DOHH2 (cell line): ENCODE measurements at regions not wholly inside any gene's neighbourhood (a gene's known extent, or its start where the extent isn't known, plus 50 kb on each side); places are given as distances from the start of the nearest gene placed in this dataset.

Source experiments
- H3F3A ChIP-seq: fragments of 200-600 bp; sonication (generic), shearing (Covaris generic); 2 replicates; pipeline ENCODE4 v1.6.0; 2016; ENCODE audit warnings: antibody characterized with exemption, mild to moderate bottlenecking; ENCODE audit not compliant: control insufficient read depth, insufficient read depth
- H3K27ac ChIP-seq: fragments of 200-600 bp; sonication (generic); 2 replicates; pipeline ENCODE4 v1.5.1; 2014; ENCODE audit warnings: low read depth, mild to moderate bottlenecking, low read length, moderate library complexity
- H3K27me3 ChIP-seq: fragments of 200-600 bp; sonication (generic); 2 replicates; pipeline ENCODE4 v1.6.1; 2014; ENCODE audit warnings: mild to moderate bottlenecking, low read length, mixed read lengths; ENCODE audit not compliant: control insufficient read depth
- H3K36me3 ChIP-seq: fragments of 200-600 bp; sonication (generic); 2 replicates; pipeline ENCODE4 v1.6.1; 2014; ENCODE audit warnings: mild to moderate bottlenecking, low read length, moderate library complexity, mixed read lengths; ENCODE audit not compliant: control insufficient read depth
- H3K4me1 ChIP-seq: fragments of 200-600 bp; sonication (generic); 2 replicates; pipeline ENCODE4 v1.6.1; 2014; ENCODE audit warnings: mild to moderate bottlenecking, low read length, mixed read lengths; ENCODE audit not compliant: control insufficient read depth
- H3K4me2 ChIP-seq: fragments of 200-600 bp; sonication (generic); 2 replicates; pipeline ENCODE4 v1.6.0; 2014; ENCODE audit warnings: mild to moderate bottlenecking, low read length, moderate library complexity
- H3K4me3 ChIP-seq: fragments of 200-600 bp; sonication (generic); 2 replicates; pipeline ENCODE4 v1.5.1; 2014; ENCODE audit warnings: mild to moderate bottlenecking, low read length, mixed read lengths
- H3K79me2 ChIP-seq: fragments of 200-600 bp; sonication (generic); 2 replicates; pipeline ENCODE4 v1.6.1; 2014; ENCODE audit warnings: mild to moderate bottlenecking, low read length, mixed read lengths; ENCODE audit not compliant: control insufficient read depth
- H3K9me2 ChIP-seq: fragments of 200-600 bp; sonication (generic); replicated peaks from 2 replicates; pipeline ENCODE4 v1.6.1; 2014; ENCODE audit warnings: mild to moderate bottlenecking, low read length, mixed read lengths; ENCODE audit not compliant: control insufficient read depth
- H3K9me3 ChIP-seq: fragments of 200-600 bp; sonication (generic); 2 replicates; pipeline ENCODE4 v1.6.1; 2014; ENCODE audit warnings: antibody characterized with exemption, low read length, mixed read lengths; ENCODE audit not compliant: control insufficient read depth, insufficient read depth
- H4K20me1 ChIP-seq: fragments of 200-600 bp; sonication (generic); 2 replicates; pipeline ENCODE4 v1.6.0; 2014; ENCODE audit warnings: low read depth, mild to moderate bottlenecking, antibody characterized with exemption, low read length, moderate library complexity; ENCODE audit not compliant: control insufficient read depth, insufficient read depth
- CTCF ChIP-seq: fragments of 200-600 bp; sonication (generic); IDR thresholded peaks from one replicate; pipeline ENCODE4 v1.5.1; 2014; ENCODE audit warnings: antibody characterized with exemption, mild to moderate bottlenecking, low read depth, low read length; ENCODE audit not compliant: poor library complexity, severe bottlenecking
- EZH2phosphoT487 ChIP-seq: fragments of 200-600 bp; sonication (generic); IDR thresholded peaks from 2 replicates; pipeline ENCODE4 v1.6.1; 2017; ENCODE audit warnings: borderline replicate concordance, mild to moderate bottlenecking, antibody characterized with exemption, low read length, moderate library complexity, mixed read lengths

DNA sequence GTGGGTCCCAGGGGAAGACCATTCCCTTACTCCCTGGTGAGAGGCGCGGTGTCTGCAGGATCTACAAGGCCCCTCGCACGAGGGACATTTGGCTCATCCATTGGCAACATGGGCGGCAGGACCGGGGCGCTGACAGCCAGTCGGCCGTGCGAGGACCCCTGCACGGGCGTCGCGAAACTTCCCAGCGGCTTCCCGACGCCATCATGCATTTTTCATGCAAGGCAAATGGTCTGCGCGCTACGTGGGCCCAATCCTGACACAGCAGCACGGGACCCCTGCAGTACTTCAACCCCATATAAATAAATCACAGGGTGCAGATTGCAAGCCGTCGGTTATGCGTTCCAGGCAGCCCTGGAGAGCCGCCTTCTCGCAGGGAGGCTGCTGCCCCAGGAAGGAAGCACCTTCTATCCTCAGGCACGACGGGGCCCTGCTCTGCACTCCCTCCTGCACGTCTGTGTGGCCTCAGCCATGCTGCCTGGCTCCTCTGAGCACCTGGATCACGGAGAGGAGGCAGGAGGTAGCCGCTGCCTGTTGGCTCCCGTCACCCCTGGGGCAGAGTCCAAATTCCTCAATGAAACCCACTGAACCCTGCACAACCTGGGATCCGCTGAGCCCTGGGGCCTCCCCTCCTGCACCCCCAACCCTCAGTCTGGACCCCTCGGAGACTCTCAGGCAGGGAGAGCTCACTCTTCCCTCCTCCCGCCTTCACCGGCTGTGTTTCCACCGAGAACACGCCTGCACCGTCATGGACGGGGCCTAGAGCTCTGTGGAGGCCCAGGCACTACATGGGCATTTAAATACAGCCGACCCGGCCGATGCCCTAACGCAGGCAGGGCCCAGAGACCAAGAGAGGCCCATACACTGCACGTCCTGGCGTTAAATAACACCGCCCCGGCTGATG is 90.5 kb downstream of the PDGFA start:
- H3K27ac ChIP-seq, result no peak overlapping the region
- no peaks in the 10 kb centered on the region for H3K79me2 ChIP-seq
- H3K27me3 ChIP-seq, result no peaks in the 10 kb centered on the region
- no peaks in the 10 kb centered on the region for H3K36me3 ChIP-seq
- H3K4me3 ChIP-seq, result no peak overlapping the region
- H3F3A ChIP-seq, result no peaks in the 10 kb centered on the region
- H3K4me2 ChIP-seq, result no peak overlapping the region
- no peak for TF ChIP-seq CTCF
- no peak for TF ChIP-seq EZH2phosphoT487
- H3K4me1 ChIP-seq, result no peaks in the 10 kb centered on the region
- no peaks in the 10 kb centered on the region for H4K20me1 ChIP-seq
- peaks cover 73% of the 10 kb centered on the region for H3K9me3 ChIP-seq
- no peaks in the 10 kb centered on the region for H3K9me2 ChIP-seq

- Histone ChIP-seq H3K27me3 (no peaks in the 10 kb centered on the region), H3K9me3 (peaks cover 70% of the 10 kb centered on the region), H3K79me2 (no peaks in the 10 kb centered on the region), H3K4me1 (no peaks in the 10 kb centered on the region), H3K9me2 (no peaks in the 10 kb centered on the region), H4K20me1 (no peaks in the 10 kb centered on the region), H3K27ac (no peak overlapping the region), H3F3A (no peaks in the 10 kb centered on the region), H3K4me3 (no peak overlapping the region), H3K4me2 (no peak overlapping the region), H3K36me3 (no peaks in the 10 kb centered on the region)
- no peak for TF ChIP-seq CTCF
- TF ChIP-seq EZH2phosphoT487, result no peak
These were observed 89.8 kb downstream of the PDGFA start for GRCh38 chr7:429828-430180.

DNA sequence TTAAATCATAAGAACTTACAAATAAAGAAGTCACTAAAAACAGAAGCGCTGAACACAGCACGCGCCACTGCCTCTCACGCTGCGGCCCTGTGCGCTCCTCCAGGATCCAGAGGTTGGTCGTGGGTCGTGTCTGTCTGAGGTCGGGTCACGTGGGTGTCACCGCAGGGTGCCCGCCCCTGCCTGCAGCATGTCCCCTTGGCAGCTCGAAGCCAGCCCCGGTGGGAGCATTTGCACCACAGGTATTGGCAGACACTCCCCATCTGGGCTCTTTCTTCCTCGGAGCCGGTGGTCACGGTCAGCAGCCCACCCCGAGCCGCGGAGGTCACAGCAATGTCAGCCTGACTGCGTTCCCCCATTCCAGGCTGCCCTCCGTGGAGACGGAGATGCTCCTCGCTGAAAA is 88.6 kb downstream of the PDGFA start:
- H3K36me3 ChIP-seq, result no peaks in the 10 kb centered on the region
- peaks cover 67% of the 10 kb centered on the region for H3K9me3 ChIP-seq
- H3K27me3 ChIP-seq, result no peaks in the 10 kb centered on the region
- no peaks in the 10 kb centered on the region for H3K9me2 ChIP-seq
- no peaks in the 10 kb centered on the region for H3K79me2 ChIP-seq
- no peak overlapping the region for H3K27ac ChIP-seq
- H4K20me1 ChIP-seq, result no peaks in the 10 kb centered on the region
- no peaks in the 10 kb centered on the region for H3K4me1 ChIP-seq
- H3K4me2 ChIP-seq, result no peak overlapping the region
- TF ChIP-seq CTCF (no peak), EZH2phosphoT487 (no peak)
- no peaks in the 10 kb centered on the region for H3F3A ChIP-seq
- no peak overlapping the region for H3K4me3 ChIP-seq
